PFSK-1 (cell line): ENCODE measurements at regions not wholly inside any gene's neighbourhood (a gene's known extent, or its start where the extent isn't known, plus 50 kb on each side); places are given as distances from the start of the nearest gene placed in this dataset.

Source experiments
- FOXP2 ChIP-seq: optimal IDR thresholded peaks from 2 replicates; pipeline ENCODE3; 2011; ENCODE audit warnings: borderline replicate concordance, control low read depth, inconsistent platforms; ENCODE audit not compliant: insufficient read depth; ENCODE audit errors: extremely low read length, extremely low read depth
- POLR2AphosphoS5 ChIP-seq: IDR thresholded peaks from 2 replicates; pipeline ENCODE4 v1.6.1; 2012; ENCODE audit warnings: low read depth, mild to moderate bottlenecking, control low read depth, low read length, moderate library complexity
- REST ChIP-seq, 2 experiments: IDR thresholded peaks; 2 replicates each; pipeline versions ENCODE4 v1.6.1 to v1.8.0; 2011 to 2012; ENCODE audit warnings: low read depth in 2 of 2, low read length in 2 of 2, control low read depth in 1 of 2, inconsistent platforms in 1 of 2, mild to moderate bottlenecking in 1 of 2, moderate library complexity in 1 of 2; ENCODE audit not compliant: insufficient read depth in 1 of 2
- SIN3A ChIP-seq: IDR thresholded peaks from 2 replicates; pipeline ENCODE4 v1.6.1; 2012; ENCODE audit warnings: mild to moderate bottlenecking, low read length, moderate library complexity, borderline replicate concordance; ENCODE audit not compliant: insufficient read depth
- TAF1 ChIP-seq: IDR thresholded peaks from 2 replicates; pipeline ENCODE4 v1.6.1; 2012; ENCODE audit warnings: low read length, control low read depth, borderline replicate concordance; ENCODE audit not compliant: insufficient read depth

- TF ChIP-seq TAF1, result peak; percentile 63; the same call in 1 of the 2 replicates
- TF ChIP-seq REST (IDR thresholded peaks at IDR 0.05; ENCODE audit: insufficient read depth in 1 of 2, low read depth in 2 of 2, low read length in 2 of 2), result no peak
- TF ChIP-seq POLR2AphosphoS5, result peak; percentile 87
- TF ChIP-seq FOXP2, result peak; percentile 46
- no peak; the same call in 1 of the 2 replicates for TF ChIP-seq SIN3A
Observed at GRCh38 chr11:47917599-47918369, 62.6 kb upstream of the PTPRJ start.

DNA sequence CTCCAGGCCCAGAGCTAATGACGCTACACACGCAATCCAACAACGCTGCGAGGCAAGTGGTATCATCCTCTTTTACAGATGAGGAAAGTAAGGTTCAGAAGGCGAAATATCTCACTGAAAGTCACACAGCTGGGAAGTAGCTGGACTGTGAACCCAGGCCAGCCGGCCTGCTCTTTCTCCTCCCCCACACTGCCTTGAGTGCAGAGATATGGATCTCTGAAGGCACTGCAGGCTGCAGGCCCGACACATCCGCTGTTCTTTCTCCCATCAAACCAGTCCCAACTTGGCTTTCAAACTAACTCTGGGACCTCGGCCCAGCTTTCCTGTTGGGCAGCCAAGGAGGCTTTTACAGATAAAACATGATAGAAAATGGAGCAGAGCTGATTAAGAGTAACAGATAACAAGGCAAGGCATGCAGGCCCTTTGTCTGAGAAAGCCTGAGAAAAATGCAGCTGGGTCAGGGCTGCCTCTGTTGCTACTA is 64.0 kb upstream of the PTPRJ start:
- TF ChIP-seq REST (IDR thresholded peaks at IDR 0.05; ENCODE audit: insufficient read depth in 1 of 2, low read depth in 2 of 2, low read length in 2 of 2) (peak in 1 of 2 experiments; percentile 67; a peak in 1 of 4 replicates), SIN3A (0 out of 2 replicates have a peak, but pooled peaks have one; percentile 44), FOXP2 (no peak)

DNA sequence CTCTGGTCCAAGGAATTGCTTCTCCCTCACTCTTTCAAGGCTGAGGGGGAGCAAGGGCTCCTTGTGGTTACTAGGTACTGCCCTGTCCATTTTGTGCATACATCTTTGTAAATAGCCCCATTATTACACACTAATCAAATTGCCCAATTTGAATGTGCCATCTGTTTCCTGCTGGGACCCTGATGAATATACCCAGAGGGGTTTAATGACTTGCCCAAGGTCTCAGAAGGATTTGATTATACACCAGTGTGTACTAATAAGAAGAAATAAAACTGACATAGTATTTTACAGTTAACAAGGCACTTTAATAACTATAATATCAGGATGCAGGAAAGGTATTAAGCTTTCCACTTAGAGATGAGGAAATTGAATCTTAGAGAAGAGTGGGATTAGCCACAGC is 64.6 kb upstream of the PTPRJ start:
- no peak for TF ChIP-seq TAF1
- TF ChIP-seq SIN3A, result no peak
- TF ChIP-seq FOXP2, result no peak
- no peak for TF ChIP-seq POLR2AphosphoS5
- no peak for TF ChIP-seq REST (IDR thresholded peaks at IDR 0.05; ENCODE audit: insufficient read depth in 1 of 2, low read depth in 2 of 2, low read length in 2 of 2)

DNA sequence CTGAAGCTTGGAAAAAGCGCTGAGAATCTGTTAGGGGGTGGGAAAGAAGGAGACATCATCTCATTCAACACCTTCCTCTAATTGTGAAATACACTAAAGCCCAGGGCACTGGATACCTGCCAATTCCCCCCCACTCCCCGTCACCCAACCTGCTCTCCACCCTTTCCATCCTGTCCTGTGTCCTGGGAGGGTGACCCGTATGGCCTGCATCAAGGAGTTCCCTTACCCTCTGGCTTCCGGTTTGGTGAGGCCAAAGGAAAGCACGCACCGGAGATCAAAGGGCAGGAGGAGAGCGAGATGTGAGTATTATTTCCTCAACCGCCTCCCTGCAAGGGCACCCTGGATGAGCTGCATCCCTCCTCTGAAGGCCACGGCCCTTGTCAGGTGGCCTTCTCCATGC is 65.0 kb upstream of the PTPRJ start:
- TF ChIP-seq FOXP2 (no peak), REST (IDR thresholded peaks at IDR 0.05; ENCODE audit: insufficient read depth in 1 of 2, low read depth in 2 of 2, low read length in 2 of 2) (no peak), POLR2AphosphoS5 (no peak), TAF1 (no peak), SIN3A (no peak)

DNA sequence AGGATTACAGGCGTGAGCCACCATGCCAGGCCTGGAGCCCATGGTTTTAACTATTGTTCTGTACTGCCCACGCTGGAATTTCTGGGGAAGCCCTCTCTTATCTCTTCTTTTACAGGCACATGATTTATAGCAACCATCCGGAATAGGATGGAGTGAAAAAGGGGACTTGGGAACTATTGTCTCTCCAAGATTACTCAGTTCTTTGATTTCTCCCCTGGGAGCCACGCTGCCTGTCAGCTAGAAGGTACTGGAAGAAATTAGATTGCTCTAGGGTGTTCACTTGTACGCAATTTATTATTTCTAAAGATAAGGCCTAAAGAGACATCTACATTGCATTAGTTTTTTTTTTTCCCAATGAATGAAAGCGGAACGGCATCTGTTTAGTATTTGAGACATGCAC is 65.6 kb upstream of the PTPRJ start:
- TF ChIP-seq REST (IDR thresholded peaks at IDR 0.05; ENCODE audit: insufficient read depth in 1 of 2, low read depth in 2 of 2, low read length in 2 of 2) (no peak), FOXP2 (no peak), POLR2AphosphoS5 (no peak), SIN3A (no peak), TAF1 (no peak)
